B cell (primary cell): ENCODE measurements at regions not wholly inside any gene's neighbourhood (a gene's known extent, or its start where the extent isn't known, plus 50 kb on each side); places are given as distances from the start of the nearest gene placed in this dataset.

Source experiments
- ATAC-seq: fragments of 200-7000 bp; cut with Tn5 transposase; one replicate; pipeline ENCODE4 v1.10.0; 2021; ENCODE audit warnings: low read depth, mild to moderate bottlenecking, moderate number of reproducible peaks, moderate library complexity
- CTCF ChIA-PET: fragments of 350-600 bp; sonication (Branson Sonifier 250); formaldehyde crosslinking; loops from one replicate; lab custom pipeline; 2021; ENCODE audit warnings: antibody characterized with exemption, inconsistent platforms; lab: Charles Lee
- POLR2A ChIA-PET: fragments of 350-600 bp; sonication (Branson Sonifier 250); formaldehyde crosslinking; loops from one replicate; lab custom pipeline; 2021; ENCODE audit warnings: antibody characterized with exemption; lab: Charles Lee
- DNase-seq: peaks from one replicate; pipeline ENCODE4 v3.0.0; 2013
- H2AFZ ChIP-seq: 2 replicates; pipeline ENCODE4 v1.6.1; 2012; ENCODE audit warnings: mild to moderate bottlenecking, low read depth, low read length; ENCODE audit not compliant: insufficient read depth, poor library complexity, severe bottlenecking
- H3K27ac ChIP-seq, 2 donors: 1 replicate in 1 of 2; 2 replicates in 1 of 2; pipeline ENCODE4 v1.5.1; 2012 to 2013; ENCODE audit warnings: low read length in 2 of 2, mild to moderate bottlenecking in 2 of 2, moderate library complexity in 1 of 2
- H3K27me3 ChIP-seq, 4 experiments: fragments of 200-600 bp in 1 of 4; sonication (generic) in 1 of 4; replicated peaks in 1 of 4; 1 replicate in 2 of 4; 2 replicates in 2 of 4; pipeline versions ENCODE4 v1.6.1 to v1.7.0; 2013 to 2016; ENCODE audit warnings: low read length in 3 of 4, mild to moderate bottlenecking in 2 of 4, mixed read lengths in 1 of 4, moderate library complexity in 1 of 4; ENCODE audit not compliant: insufficient read depth in 4 of 4, control insufficient read depth in 3 of 4; ENCODE audit errors: control extremely low read depth in 1 of 4
- H3K36me3 ChIP-seq, 2 experiments: replicated peaks in 1 of 2; 1 replicate in 1 of 2; 2 replicates in 1 of 2; pipeline versions ENCODE4 v1.6.1 to v1.7.1; 2013; ENCODE audit warnings: low read length in 1 of 2; ENCODE audit not compliant: insufficient read depth in 2 of 2, control insufficient read depth in 1 of 2; ENCODE audit errors: control extremely low read depth in 1 of 2, extremely low read depth in 1 of 2
- H3K4me1 ChIP-seq, 2 donors: fragments of 200-600 bp in 1 of 2; sonication (generic) in 1 of 2; 1 replicate in 1 of 2; 2 replicates in 1 of 2; pipeline versions ENCODE4 v1.5.1 to v1.6.1; 2013 to 2017; ENCODE audit warnings: low read length in 2 of 2; ENCODE audit not compliant: control insufficient read depth in 2 of 2, insufficient read depth in 2 of 2
- H3K4me2 ChIP-seq: replicated peaks from 2 replicates; pipeline ENCODE3; 2012; ENCODE audit warnings: mild to moderate bottlenecking, low read depth, low read length; ENCODE audit not compliant: poor library complexity, severe bottlenecking
- H3K4me3 ChIP-seq, 5 experiments: fragments of 200-600 bp in 1 of 5; sonication (generic) in 1 of 5; 1 replicate in 3 of 5; 2 replicates in 2 of 5; pipeline versions ENCODE4 v1.5.1 to v1.7.0; 2011 to 2016; ENCODE audit warnings: low read length in 4 of 5, mild to moderate bottlenecking in 4 of 5, low read depth in 2 of 5, control low read depth in 1 of 5, moderate library complexity in 1 of 5; ENCODE audit not compliant: insufficient read depth in 1 of 5; ENCODE audit errors: control extremely low read depth in 1 of 5, extremely low read depth in 1 of 5
- H3K79me2 ChIP-seq: fragments of 200-600 bp; sonication (generic); one replicate; pipeline ENCODE4 v1.6.0; 2016; ENCODE audit warnings: low read length; ENCODE audit not compliant: control insufficient read depth, insufficient read depth
- H3K9ac ChIP-seq: fragments of 200-600 bp; sonication (generic); 2 replicates; pipeline ENCODE4 v1.6.1; 2017; ENCODE audit warnings: mild to moderate bottlenecking, low read length, moderate library complexity
- H3K9me3 ChIP-seq, 3 donors: one replicate each; pipeline versions ENCODE4 v1.6.1 to v1.7.1; 2013; ENCODE audit warnings: low read length in 2 of 3; ENCODE audit not compliant: control insufficient read depth in 2 of 3, insufficient read depth in 1 of 3; ENCODE audit errors: control extremely low read depth in 1 of 3
- H4K20me1 ChIP-seq: 2 replicates; pipeline ENCODE4 v1.6.0; 2012; ENCODE audit warnings: mild to moderate bottlenecking, low read length; ENCODE audit not compliant: insufficient read depth, control insufficient read depth, poor library complexity, severe bottlenecking
- H3K27ac Mint-ChIP-seq: one replicate; pipeline ENCODE4 v1.8.0; 2021; ENCODE audit warnings: mixed read lengths
- H3K27me3 Mint-ChIP-seq: one replicate; pipeline ENCODE4 v1.8.0; 2021; ENCODE audit warnings: mixed read lengths
- H3K4me1 Mint-ChIP-seq: one replicate; pipeline ENCODE4 v1.8.0; 2021; ENCODE audit warnings: mixed read lengths
- H3K4me3 Mint-ChIP-seq: one replicate; pipeline ENCODE4 v1.8.0; 2021; ENCODE audit warnings: mixed read lengths
- H3K9me3 Mint-ChIP-seq: one replicate; pipeline ENCODE4 v1.8.0; 2022; ENCODE audit warnings: mixed read lengths; ENCODE audit not compliant: insufficient read depth
- EZH2 ChIP-seq: IDR thresholded peaks from 2 replicates; pipeline ENCODE4 v1.6.1; 2012; ENCODE audit warnings: borderline replicate concordance, low read depth, mild to moderate bottlenecking, moderate library complexity, low read length; ENCODE audit not compliant: insufficient read depth, poor library complexity, severe bottlenecking
- WGBS: methylation state at CpG from one replicate; pipeline ENCODE4 v1.1.5; 2013; ENCODE audit warnings: missing lambda C conversion rate; ENCODE audit not compliant: insufficient coverage; 5-methylcytosine and 5-hydroxymethylcytosine counted together
- intact Hi-C: fragments of 100-400 bp; cut with micrococcal nuclease; formaldehyde crosslinking; loops from one replicate; pipeline ENCODE4 v1.10.0; 2022
- TF ChIP-seq, protein P1 (sequence below): fragments of 200-600 bp; IDR thresholded peaks from one replicate; pipeline ENCODE4 v1.8.0; 2022; ENCODE audit warnings: antibody characterized with exemption, mild to moderate bottlenecking

DNA sequence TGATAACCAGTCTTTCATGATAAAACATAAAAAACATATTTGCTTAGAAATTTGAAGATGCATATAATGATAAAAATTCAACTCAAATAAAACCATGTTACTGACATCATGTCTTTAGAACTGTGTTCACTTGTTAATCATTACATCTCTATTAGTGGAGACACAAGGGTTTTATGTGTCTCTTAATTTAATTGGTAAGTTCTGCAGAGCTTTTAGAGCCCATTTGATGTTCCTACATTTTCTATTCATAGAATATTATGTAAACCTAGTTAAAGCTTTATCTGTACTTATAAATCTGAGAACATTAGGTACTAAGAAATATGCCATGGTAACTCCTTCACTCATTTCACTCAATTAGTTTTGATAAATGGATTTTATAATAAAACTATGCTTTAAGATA, 285.4 kb downstream of the SLCO4C1 start:
- POLR2A ChIA-PET, result no interaction called here
- DNase-seq, result no peak
- Mint-ChIP-seq H3K27ac (no peak overlapping the region), H3K9me3 (no peaks in the 10 kb centered on the region), H3K27me3 (no peaks in the 10 kb centered on the region), H3K4me1 (no peaks in the 10 kb centered on the region), H3K4me3 (no peak overlapping the region)
- Histone ChIP-seq H3K4me2 (no peak overlapping the region), H3K9ac (no peak overlapping the region), H3K27ac (no peak overlapping the region), H3K79me2 (no peaks in the 10 kb centered on the region), H3K4me3 (no peak overlapping the region), H3K27me3 (no peaks in the 10 kb centered on the region), H3K9me3 (no peaks in the 10 kb centered on the region), H2AFZ (no peak overlapping the region), H3K4me1 (no peaks in the 10 kb centered on the region), H4K20me1 (no peaks in the 10 kb centered on the region), H3K36me3 (no peaks in the 10 kb centered on the region)
- ATAC-seq, result no peak
- intact Hi-C loops, result no loop called here
- CTCF ChIA-PET, result no interaction called here
- no peak for TF ChIP-seq EZH2
- TF ChIP-seq, protein P1, sequence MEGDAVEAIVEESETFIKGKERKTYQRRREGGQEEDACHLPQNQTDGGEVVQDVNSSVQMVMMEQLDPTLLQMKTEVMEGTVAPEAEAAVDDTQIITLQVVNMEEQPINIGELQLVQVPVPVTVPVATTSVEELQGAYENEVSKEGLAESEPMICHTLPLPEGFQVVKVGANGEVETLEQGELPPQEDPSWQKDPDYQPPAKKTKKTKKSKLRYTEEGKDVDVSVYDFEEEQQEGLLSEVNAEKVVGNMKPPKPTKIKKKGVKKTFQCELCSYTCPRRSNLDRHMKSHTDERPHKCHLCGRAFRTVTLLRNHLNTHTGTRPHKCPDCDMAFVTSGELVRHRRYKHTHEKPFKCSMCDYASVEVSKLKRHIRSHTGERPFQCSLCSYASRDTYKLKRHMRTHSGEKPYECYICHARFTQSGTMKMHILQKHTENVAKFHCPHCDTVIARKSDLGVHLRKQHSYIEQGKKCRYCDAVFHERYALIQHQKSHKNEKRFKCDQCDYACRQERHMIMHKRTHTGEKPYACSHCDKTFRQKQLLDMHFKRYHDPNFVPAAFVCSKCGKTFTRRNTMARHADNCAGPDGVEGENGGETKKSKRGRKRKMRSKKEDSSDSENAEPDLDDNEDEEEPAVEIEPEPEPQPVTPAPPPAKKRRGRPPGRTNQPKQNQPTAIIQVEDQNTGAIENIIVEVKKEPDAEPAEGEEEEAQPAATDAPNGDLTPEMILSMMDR, result no peak

- TF ChIP-seq, protein P1, result no peak
- no peak for TF ChIP-seq EZH2
- Histone ChIP-seq H3K9ac (no peak overlapping the region), H3K27me3 (no peaks in the 10 kb centered on the region), H3K4me3 (no peak overlapping the region), H4K20me1 (no peaks in the 10 kb centered on the region), H3K9me3 (no peaks in the 10 kb centered on the region), H3K4me2 (no peak overlapping the region), H3K79me2 (no peaks in the 10 kb centered on the region), H2AFZ (no peak overlapping the region), H3K27ac (no peak overlapping the region), H3K4me1 (no peaks in the 10 kb centered on the region), H3K36me3 (no peaks in the 10 kb centered on the region)
- ATAC-seq (no peak), DNase-seq (no peak)
- Mint-ChIP-seq H3K27me3 (no peaks in the 10 kb centered on the region), H3K4me3 (no peak overlapping the region), H3K4me1 (no peaks in the 10 kb centered on the region), H3K9me3 (peaks cover 2% of the 10 kb centered on the region), H3K27ac (no peak overlapping the region)
- CTCF ChIA-PET, result no interaction called here
- no CpG with 5 or more reads among the region's 1 CpG for WGBS
- POLR2A ChIA-PET, result no interaction called here
- intact Hi-C loops, result no loop called here
These were observed 298.8 kb downstream of the SLCO4C1 start for GRCh38 chr5:101997235-101997634.
